Nephron (organoid): ENCODE measurements at regions not wholly inside any gene's neighbourhood (a gene's known extent, or its start where the extent isn't known, plus 50 kb on each side); places are given as distances from the start of the nearest gene placed in this dataset.
"Not testable (repeated sequence)": the region's sequence is repeated elsewhere in the genome, so short reads cannot be mapped to it uniquely, and the experiment has no call there.

Source experiments
- H3K27ac Mint-ChIP-seq, 3 experiments: 2 replicates each; pipeline ENCODE4 v1.8.0; 2020; ENCODE audit warnings: mixed read lengths in 3 of 3, mild to moderate bottlenecking in 2 of 3, moderate library complexity in 1 of 3
- H3K27me3 Mint-ChIP-seq: 2 replicates; pipeline ENCODE4 v1.8.0; 2021; ENCODE audit warnings: low read depth, mild to moderate bottlenecking, moderate library complexity, mixed read lengths
- H3K36me3 Mint-ChIP-seq: 2 replicates; pipeline ENCODE4 v1.8.0; 2020; ENCODE audit warnings: low read depth, mixed read lengths
- H3K4me1 Mint-ChIP-seq: 2 replicates; pipeline ENCODE4 v1.8.0; 2020; ENCODE audit warnings: mixed read lengths
- H3K4me3 Mint-ChIP-seq, 3 experiments: 2 replicates each; pipeline ENCODE4 v1.8.0; 2020; ENCODE audit warnings: mild to moderate bottlenecking in 3 of 3, mixed read lengths in 3 of 3, moderate library complexity in 2 of 3
- H3K9me3 Mint-ChIP-seq: 2 replicates; pipeline ENCODE4 v1.8.0; 2020; ENCODE audit warnings: mixed read lengths
- CTCF ChIP-seq, 3 experiments: fragments of 200-600 bp; sonication (generic); IDR thresholded peaks; one replicate each; pipeline ENCODE4 v1.5.0; 2021; ENCODE audit warnings: antibody characterized with exemption in 3 of 3; ENCODE audit not compliant: unreplicated experiment in 3 of 3

DNA sequence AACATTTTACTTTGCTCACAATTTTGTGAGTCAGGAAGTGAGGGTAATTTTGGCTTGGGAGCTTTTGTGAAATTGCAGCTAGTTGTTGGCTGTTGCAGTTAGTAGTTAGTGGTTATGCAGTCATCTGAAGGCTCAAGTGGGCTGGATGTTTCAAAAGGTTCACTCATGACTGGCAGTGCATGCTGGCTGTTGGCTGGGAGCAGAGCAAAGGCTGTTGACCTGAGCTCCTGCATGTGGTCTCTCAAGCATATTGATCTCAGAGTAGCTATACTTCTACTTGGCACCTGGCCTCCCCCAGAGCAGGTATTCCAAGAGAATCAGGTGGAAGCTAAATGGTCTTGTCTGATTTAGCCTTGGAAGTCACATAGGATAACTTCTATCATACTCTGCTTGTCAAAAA is 414.1 kb upstream of the STXBP6 start:
- Mint-ChIP-seq H3K27me3 (no peaks in the 10 kb centered on the region), H3K9me3 (no peaks in the 10 kb centered on the region), H3K36me3 (no peaks in the 10 kb centered on the region), H3K4me1 (no peaks in the 10 kb centered on the region), H3K4me3 (no peak overlapping the region), H3K27ac (no peak overlapping the region)
- TF ChIP-seq CTCF (IDR thresholded peaks at IDR 0.05; ENCODE audit: unreplicated experiment in 3 of 3) = no peak

- Mint-ChIP-seq H3K36me3 (no peaks in the 10 kb centered on the region), H3K27me3 (no peaks in the 10 kb centered on the region), H3K4me3 (no peak overlapping the region), H3K4me1 (no peaks in the 10 kb centered on the region), H3K9me3 (no peaks in the 10 kb centered on the region), H3K27ac (no peak overlapping the region)
- TF ChIP-seq CTCF (IDR thresholded peaks at IDR 0.05; ENCODE audit: unreplicated experiment in 3 of 3) = no peak
Observed at GRCh38 chr14:25463480-25463879, 413.5 kb upstream of the STXBP6 start.

DNA sequence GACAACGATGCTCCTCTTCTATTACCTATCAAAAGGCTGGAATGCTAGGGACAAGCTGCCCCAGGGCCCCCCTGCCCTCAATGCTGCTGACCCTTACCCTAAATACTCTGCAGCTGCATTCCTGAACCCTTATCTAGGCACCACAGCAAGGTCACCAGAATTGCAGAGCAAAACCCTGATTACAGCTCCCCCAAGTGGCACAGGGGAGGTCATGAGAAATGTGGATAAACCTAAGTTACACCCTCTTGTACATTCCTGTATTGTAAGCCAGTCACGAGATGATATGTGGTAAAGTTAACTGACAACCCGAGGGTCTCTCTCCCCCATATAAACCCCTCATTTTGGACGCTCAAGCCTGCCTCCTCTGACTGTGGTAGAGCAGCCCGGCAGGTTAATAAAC is 411.8 kb upstream of the STXBP6 start:
- H3K36me3 Mint-ChIP-seq = no peaks in the 10 kb centered on the region
- no peak overlapping the region for H3K4me3 Mint-ChIP-seq
- no peaks in the 10 kb centered on the region for H3K4me1 Mint-ChIP-seq
- TF ChIP-seq CTCF (IDR thresholded peaks at IDR 0.05; ENCODE audit: unreplicated experiment in 3 of 3) = no peak
- no peaks in the 10 kb centered on the region for H3K9me3 Mint-ChIP-seq
- no peak overlapping the region for H3K27ac Mint-ChIP-seq
- no peaks in the 10 kb centered on the region for H3K27me3 Mint-ChIP-seq

- Mint-ChIP-seq H3K36me3 (no peaks in the 10 kb centered on the region), H3K4me1 (no peaks in the 10 kb centered on the region), H3K27ac (no peak overlapping the region), H3K9me3 (peaks cover 4% of the 10 kb centered on the region), H3K27me3 (no peaks in the 10 kb centered on the region), H3K4me3 (no peak overlapping the region)
- TF ChIP-seq CTCF (IDR thresholded peaks at IDR 0.05; ENCODE audit: unreplicated experiment in 3 of 3) = no peak
Observed at GRCh38 chr14:25444381-25444780, 394.4 kb upstream of the STXBP6 start.

- H3K27me3 Mint-ChIP-seq, H3K36me3 Mint-ChIP-seq, H3K4me3 Mint-ChIP-seq, H3K27ac Mint-ChIP-seq, H3K4me1 Mint-ChIP-seq, H3K9me3 Mint-ChIP-seq: not testable (repeated sequence)
Observed at GRCh38 chr14:25440382-25440781, 390.4 kb upstream of the STXBP6 start.

DNA sequence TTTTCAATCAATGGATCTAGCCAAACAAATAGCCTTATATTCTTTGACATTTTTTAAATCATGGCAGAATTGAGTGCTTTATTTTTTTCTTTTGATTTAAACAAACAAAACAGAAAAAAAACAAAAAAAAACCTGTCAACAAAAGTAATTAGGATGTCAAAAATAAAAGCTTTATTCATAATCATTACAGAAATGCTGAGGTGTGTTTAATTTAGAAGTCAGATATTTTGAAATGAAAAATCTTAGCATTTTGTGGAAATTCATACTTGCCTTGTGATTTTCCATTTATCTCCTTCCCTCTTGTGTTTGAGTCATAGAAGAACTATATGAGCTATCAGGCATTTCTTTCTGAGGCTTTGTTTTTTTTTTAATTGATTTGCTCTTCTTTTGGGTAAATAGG is 387.0 kb upstream of the STXBP6 start:
- Mint-ChIP-seq H3K36me3 (no peaks in the 10 kb centered on the region), H3K27ac (no peak overlapping the region), H3K9me3 (peaks cover 18% of the 10 kb centered on the region), H3K4me3 (no peak overlapping the region), H3K4me1 (no peaks in the 10 kb centered on the region), H3K27me3 (no peaks in the 10 kb centered on the region)
- no peak for TF ChIP-seq CTCF (IDR thresholded peaks at IDR 0.05; ENCODE audit: unreplicated experiment in 3 of 3)
